ENCODE measurements at regions not wholly inside any gene's neighbourhood (a gene's known extent, or its start where the extent isn't known, plus 50 kb on each side); places are given as distances from the start of the nearest gene placed in this dataset.
A peak's percentile ranks its signal among the peaks of the same experiment; 100 is the strongest.

DNA sequence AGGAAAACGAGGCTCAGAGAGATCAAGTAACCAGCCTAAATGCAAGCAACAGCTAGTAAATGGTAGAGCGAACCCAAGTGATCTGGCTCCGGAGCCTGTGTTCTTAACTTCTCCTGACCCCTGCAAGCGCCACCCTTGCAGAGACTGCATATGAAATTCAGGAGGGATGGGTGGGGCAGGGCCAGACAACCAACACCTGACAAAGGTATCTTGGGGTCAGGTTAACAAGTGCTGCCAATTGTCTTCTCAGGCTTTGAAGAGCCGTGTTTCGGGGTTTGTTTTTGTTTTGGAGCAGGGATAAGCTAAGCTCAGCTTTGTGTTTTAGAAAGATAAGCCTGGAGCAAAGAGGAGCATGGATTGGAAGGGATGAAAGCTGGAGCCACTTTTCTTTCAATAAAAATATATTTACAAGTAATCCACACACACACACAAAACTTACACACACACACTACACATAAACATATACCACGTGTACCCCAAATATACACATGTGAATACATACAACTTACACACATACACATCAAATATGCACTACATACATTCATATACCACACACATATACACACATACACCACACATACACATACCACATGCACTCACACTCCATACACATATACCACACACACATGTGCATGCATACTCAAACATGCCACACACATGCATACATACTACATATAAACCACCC lies 722.0 kb downstream of the DIAPH3 start:
- no peak for DNase-seq

GRCh38 chr13:59442461-59442860 lies 721.3 kb downstream of the DIAPH3 start:
- no peak for DNase-seq

GRCh38 chr13:59442944-59443486 lies 720.7 kb downstream of the DIAPH3 start:
- DNase-seq = peak; percentile 37

- DNase-seq = no peak
Observed at GRCh38 chr13:59444210-59444857, 719.4 kb downstream of the DIAPH3 start.

- DNase-seq = peak; percentile 44
Observed at GRCh38 chr13:59445812-59446211, 717.9 kb downstream of the DIAPH3 start.

DNA sequence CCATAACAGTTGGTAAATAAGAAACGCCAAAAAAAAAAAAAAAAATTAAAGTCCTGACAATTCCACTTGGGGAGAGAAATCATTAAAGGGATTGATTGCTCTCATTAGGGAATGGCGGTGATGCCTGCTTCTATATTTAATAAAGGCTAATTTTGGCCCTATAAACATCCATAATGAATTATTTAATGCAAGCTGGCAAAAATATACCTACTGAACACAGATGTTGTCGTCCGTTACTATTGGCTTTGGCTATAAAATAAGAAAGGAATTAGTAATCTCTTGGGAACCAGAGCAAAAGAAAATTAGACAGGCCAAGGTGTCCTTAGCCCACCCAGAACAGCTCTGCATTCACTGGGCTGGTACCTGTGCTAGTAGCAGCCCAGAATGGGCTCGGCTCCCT lies 717.3 kb downstream of the DIAPH3 start:
- DNase-seq = no peak

DNA sequence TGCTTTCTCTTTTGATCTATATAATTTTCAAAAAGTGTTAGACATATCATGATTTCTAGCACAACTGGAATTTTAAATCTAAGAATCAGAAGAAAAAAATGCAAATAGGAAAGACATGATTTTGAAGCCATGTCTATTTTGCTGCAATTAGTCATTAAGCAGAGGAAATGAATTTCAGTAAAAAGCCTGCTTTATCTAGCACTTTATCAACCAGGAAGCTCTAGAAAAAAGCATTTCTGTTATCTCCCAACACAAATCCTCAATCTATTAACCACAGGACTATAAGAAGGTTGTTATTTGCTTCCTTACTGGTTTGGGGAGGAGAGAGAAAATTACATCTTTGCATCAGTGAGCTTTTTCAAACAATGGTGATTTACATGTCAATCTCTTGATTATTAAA lies 716.7 kb downstream of the DIAPH3 start:
- DNase-seq = peak; percentile 22

- DNase-seq = no peak
Observed at GRCh38 chr13:59447846-59448620, 715.7 kb downstream of the DIAPH3 start.

GRCh38 chr13:59449750-59450149 lies 714.0 kb downstream of the DIAPH3 start:
- no peak for DNase-seq

DNA sequence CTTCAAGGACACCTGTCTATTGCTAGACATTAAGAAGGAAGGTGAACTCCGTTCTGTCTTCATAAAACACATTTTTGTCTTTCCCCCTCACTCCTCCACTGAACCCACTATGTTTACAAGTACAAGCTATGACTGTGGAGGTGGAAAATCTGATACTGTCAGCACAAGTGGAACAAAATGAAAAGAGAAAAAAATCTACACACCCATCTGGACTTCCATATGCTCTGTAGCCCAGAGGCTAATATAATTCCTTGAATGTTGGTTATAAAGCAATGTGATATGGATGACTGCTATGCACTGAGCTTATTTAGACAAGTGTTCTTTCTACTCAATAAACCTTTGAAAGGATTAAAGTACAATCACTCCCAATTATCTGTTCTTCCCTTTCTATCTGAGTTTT lies 713.5 kb downstream of the DIAPH3 start:
- no peak for DNase-seq

GRCh38 chr13:59451236-59451635 lies 712.5 kb downstream of the DIAPH3 start:
- no peak for DNase-seq

- peak; percentile 67 for DNase-seq
Observed at GRCh38 chr13:59452189-59452890, 711.4 kb downstream of the DIAPH3 start.

DNA sequence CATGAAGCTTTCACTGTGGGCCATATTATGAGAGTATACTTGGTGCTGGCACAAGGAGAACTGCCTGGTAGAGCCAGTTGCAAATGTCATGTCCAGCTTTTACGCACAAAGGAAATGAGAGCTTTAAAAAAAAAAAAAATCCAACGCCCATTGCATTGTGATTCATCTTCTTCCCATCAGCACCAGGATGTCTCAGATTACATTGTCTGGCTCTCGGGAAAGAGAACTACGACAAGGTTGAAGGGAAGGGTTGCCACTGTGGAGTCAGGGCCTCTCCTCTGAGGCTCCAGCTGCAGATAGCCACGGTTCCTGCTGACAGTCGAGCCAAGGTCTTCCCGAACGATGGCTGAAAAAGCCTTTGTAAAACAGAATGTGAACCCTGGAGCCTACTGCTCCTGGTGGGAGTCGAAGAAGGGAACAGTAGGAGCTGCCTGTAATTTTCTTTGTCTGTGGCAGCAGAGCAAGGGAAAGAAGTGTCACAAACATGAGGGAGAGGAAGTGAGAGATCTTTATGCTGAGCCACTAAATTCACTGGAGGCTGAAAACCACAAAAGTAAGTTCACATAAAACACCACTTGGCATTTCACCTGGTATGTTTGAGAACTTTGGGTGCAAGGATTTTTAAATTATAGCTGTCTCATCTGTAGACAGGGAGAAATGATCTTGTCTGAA lies 704.7 kb downstream of the DIAPH3 start:
- DNase-seq = no peak

GRCh38 chr13:59459972-59460371 lies 703.8 kb downstream of the DIAPH3 start:
- peak; percentile 34 for DNase-seq

DNA sequence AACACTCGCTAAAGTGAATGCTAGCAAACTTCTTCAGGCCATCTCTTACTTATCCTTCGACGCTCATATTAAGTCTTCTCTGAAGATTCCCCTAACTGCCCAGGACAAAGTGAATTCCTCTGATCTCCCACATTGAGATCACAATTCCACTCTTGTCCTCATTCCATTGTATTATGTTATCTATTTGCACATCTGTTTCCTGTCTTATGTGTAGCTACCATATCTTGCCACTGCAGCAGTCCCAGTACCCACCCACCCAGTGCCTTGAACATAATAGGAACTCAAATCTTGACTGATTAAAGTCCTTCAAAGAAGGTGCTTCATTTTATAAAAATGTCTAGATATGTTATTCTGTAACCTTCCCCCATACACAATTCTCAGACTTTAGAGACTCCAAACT lies 702.3 kb downstream of the DIAPH3 start:
- peak; percentile 80 for DNase-seq

- DNase-seq = no peak
Observed at GRCh38 chr13:59463023-59463422, 700.7 kb downstream of the DIAPH3 start.

- peak; percentile 14 for DNase-seq
Observed at GRCh38 chr13:59464926-59465325, 698.8 kb downstream of the DIAPH3 start.

DNA sequence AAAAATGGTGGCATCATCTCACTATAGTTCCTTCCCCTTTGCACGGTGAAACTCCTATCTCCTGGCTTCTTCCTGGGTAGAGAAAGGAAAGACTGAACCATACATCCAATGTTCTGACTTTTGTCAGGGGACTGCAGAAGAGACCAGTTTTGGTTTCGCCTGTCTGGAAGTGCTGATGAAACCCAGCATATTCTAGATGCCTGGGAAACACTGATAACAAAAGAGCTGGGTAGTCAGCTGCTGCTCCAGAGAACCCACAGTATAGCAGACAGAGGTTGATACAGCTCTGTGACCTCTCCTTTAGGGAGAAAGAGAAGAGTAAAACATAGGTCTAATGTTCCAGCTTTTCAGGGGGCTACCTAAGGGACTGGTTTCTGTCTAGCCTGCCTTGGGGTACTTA lies 695.3 kb downstream of the DIAPH3 start:
- DNase-seq = peak; percentile 81

GRCh38 chr13:59471106-59471505 lies 692.6 kb downstream of the DIAPH3 start:
- DNase-seq = no peak

- no peak for DNase-seq
Observed at GRCh38 chr13:59472134-59472533, 691.6 kb downstream of the DIAPH3 start.

DNA sequence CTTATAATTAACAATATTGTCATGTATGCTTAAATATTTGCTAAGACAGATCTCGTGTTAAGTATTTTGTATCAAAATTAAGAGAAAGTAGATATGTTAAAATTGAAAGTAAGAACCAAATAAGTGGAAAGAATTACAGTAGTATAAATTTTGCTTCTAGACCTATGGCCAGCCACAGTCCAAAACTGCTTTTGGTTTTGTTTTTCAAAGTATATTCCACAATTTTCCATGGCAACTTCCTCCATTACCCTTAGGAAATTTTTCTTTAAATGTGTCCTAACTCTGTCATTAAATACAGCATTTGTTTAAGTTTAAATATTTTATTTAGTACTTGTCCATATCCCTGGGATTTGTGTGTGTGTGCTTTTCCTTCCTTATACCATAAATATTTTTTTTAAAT lies 689.0 kb downstream of the DIAPH3 start:
- DNase-seq = no peak

DNA sequence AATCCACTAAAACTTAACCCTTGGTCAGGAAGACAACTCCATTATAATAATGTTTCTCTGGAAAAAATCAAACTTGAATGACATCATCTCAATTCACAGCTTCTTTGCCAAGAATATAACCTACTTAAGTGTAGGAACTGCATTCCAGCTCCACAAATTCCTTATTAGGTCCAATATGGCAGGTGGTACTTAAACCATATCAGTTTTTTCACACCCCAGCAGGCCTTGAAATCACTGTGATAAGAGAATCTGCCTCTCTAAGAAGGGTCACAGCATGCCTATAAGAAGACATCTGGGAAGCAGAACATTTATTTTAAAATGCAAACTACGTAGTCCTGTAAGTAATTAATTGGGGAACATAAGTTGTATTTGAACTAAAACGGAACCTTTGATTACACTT lies 687.8 kb downstream of the DIAPH3 start:
- DNase-seq = no peak

GRCh38 chr13:59476366-59476765 lies 687.4 kb downstream of the DIAPH3 start:
- DNase-seq = no peak
